Hematopoietic multipotent progenitor cell treated with erythropoietin and hydrocortisone succinate and interleukin-3 and kit ligand, for 15 days (in vitro differentiated cells): ENCODE measurements at regions not wholly inside any gene's neighbourhood (a gene's known extent, or its start where the extent isn't known, plus 50 kb on each side); places are given as distances from the start of the nearest gene placed in this dataset.
"Not testable (repeated sequence)": the region's sequence is repeated elsewhere in the genome, so short reads cannot be mapped to it uniquely, and the experiment has no call there.

Experiments
- DNase-seq: peaks from one replicate; pipeline ENCODE4 v3.0.0-alpha.2; 2015; ENCODE audit warnings: low spot score

- no peak for DNase-seq
Observed at GRCh38 chr1:14403961-14404645, 194.4 kb upstream of the KAZN start.

DNA sequence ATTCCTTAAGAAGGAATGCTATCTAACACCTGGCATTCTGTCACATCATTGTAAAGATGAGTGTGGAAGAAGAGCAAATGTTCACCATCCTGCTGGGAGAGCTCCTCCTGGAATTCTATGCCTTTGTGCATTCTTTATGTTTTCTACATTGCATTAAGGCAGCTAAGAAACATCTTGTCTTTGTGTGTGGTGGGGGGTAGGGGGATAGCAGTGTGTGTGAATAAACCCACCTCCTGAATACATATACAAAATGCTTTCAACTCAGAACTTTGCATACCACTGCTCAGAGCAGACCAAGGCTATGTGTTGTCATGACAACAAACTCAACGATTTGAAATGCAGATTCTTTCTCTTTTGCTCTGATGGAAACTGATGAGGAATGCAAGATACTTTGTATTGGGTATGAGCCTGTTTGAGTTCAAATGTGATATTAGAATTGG, 193.6 kb upstream of the KAZN start:
- no peak for DNase-seq

- DNase-seq, result no peak
Observed at GRCh38 chr1:14412235-14412634, 186.2 kb upstream of the KAZN start.

DNA sequence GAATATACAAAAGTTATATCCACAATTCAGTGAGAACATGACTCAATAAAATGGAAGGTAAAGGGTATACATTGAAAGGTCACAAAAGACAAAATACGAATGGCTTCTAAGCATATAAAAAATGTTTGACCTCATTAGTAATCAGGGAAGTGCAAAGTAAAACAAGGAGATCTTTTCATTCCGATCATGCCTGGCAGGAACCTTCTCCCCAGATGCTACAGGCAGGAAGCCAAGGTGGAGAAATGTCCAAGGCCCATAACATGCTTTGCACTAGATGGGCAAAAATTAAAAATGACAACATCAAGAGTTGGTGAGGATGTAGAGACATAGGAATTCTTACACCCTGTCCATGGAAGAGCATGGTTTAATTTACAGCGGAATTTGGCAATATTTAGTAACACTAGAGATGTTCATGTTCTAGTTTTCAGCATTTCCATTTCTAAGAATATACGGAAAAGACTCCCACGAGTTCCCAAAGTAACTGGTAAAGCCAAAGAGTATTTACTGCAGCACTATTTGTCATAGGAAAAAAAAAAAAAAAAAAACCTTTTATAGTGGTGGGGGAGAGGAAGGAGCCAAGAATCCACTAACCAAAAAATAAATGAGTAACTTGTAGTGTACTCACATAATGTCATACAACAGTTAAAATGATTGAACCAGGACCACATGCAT, 184.5 kb upstream of the KAZN start:
- DNase-seq, result no peak

- DNase-seq, result no peak
Observed at GRCh38 chr1:14415396-14415795, 183.1 kb upstream of the KAZN start.

- not testable (repeated sequence) for DNase-seq
Observed at GRCh38 chr1:14419778-14420218, 178.7 kb upstream of the KAZN start.

GRCh38 chr1:14420686-14421085, 177.8 kb upstream of the KAZN start:
- DNase-seq, result no peak

GRCh38 chr1:14421295-14421976, 177.0 kb upstream of the KAZN start:
- no peak for DNase-seq

DNA sequence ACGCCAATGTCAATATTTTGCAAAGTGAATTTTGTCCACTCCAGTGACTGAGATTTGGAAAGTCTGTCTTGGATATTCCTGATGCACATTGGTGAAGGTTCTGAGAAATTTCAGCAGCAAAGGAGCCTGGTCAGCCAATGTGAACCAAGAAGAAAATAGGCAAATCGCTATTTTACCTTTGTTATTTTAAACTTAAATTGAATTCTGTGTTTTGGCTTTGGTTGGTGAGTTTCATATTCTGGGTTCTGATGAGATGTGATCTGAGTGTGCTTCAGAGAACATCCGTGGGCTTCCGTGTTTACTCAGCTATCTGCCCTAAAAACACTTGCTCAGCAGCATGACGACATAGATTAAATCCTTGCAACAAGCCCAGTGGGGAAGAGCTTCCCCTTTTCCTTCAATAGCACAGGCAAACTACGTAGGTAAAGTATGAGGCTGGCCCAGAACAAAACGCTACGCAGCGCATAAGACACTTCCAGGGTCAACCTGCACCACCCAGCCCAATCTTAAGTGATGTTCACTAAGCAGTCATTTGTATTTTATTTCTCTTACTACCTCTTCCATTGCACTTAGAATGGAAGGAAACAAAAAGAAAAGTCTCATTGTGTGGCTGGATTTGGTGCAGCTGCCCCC, 176.4 kb upstream of the KAZN start:
- no peak for DNase-seq

DNA sequence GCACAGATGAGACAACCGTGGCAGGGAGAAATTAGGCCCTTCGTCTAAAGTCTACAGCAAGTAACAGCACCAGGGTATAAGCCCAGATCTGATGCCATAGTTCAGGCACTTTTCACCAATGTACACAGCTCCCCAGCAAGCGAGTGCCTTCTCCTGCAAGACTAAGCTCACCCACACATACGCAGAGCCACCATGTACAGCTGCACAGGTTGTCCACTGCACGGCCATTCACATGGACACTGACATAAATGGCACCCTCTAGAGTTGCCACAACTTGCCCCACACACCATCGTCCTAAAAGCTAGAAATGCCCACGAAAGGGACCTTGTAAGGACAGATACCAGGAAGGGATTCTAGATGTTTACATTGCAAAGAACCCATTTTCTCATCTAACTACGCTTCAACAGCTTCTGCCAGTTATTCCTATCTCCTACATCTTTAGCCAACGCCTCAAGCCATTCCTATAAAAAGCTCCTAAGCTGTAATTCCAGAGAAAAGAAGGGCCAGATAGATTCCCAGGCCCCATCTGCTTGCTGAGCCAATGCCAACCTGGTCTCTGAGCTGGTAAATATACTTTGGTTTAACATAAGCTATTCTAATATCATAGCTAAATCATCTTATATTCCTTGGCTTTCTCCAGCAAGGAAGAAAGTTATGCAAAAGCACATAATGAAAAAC, 174.0 kb upstream of the KAZN start:
- no peak for DNase-seq

- DNase-seq, result no peak
Observed at GRCh38 chr1:14426854-14427253, 171.6 kb upstream of the KAZN start.

DNA sequence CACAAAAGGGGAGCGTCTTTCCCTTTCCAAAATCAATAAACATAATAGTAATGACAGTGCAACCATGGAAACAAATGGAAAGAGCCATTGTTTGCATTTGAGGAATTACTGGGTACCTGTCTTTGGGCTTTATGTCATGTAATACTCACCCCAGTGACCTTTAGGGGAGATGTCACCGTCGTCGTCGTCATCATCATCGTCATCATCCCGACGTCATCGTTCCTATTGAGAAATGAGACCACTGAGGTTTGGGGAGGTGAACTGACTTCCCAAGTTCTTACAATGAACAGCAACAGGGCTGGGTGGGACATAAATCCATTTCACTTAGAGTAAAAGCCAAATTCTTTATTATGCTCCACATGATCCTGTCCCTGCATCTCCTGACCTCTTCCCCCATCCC, 168.9 kb upstream of the KAZN start:
- no peak for DNase-seq

GRCh38 chr1:14432728-14433127, 165.8 kb upstream of the KAZN start:
- not testable (repeated sequence) for DNase-seq

GRCh38 chr1:14435368-14436023, 163.0 kb upstream of the KAZN start:
- no peak for DNase-seq

DNA sequence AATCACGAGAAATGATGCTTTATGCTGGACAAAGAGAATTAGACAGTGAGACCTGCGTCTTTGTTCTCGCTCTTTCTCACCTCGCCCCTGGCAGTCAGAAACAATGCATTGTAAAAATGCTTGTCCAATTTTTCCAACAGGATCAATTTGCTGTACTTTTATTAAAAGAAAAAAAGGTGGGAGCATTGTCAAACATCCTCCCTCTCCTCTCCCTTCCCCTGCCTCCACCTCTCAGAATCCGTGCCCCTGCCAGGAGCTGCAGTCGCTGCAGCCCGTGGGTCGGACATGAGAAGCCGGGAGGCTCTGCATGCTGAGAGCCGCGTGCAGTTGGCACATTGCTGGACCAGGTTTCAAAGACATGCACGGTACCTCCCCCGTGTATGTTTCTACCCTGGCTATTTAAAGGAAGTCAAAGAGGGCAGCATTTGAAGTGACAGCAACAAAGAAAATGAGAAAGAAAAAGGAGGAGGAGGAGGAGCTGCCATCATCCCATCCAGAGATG, 161.0 kb upstream of the KAZN start:
- DNase-seq, result no peak

DNA sequence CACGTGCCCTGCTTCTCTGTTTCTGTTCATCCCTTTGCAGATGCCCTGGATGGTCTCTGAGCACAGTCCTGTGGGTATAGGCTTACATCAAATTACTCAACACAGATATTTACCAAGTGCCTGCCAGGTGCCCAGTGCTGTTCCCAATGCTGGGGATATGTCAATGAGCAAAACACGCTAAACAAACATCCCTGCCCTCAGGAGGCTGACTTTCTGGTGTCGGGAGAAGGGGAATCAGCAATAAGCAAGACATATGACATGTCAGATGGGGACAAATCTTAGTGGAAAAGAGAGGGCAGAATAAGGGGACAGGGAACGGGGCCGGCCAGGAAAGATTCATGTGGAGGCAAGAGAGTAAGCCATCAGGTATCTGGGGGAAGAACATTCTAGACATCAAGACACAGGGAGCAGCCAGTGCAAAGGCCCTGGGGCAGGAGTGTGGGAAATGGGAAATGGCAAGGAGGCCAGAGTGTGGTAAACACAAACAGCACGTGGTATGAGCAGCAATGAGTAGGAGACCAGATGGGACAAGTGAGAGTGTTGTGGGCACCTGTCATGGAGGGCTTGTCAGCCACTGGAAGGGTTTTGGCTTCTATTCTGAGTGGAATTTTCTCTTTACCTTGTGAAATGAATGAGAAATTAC, 160.2 kb upstream of the KAZN start:
- no peak for DNase-seq

- DNase-seq, result no peak
Observed at GRCh38 chr1:14439015-14439414, 159.5 kb upstream of the KAZN start.

DNA sequence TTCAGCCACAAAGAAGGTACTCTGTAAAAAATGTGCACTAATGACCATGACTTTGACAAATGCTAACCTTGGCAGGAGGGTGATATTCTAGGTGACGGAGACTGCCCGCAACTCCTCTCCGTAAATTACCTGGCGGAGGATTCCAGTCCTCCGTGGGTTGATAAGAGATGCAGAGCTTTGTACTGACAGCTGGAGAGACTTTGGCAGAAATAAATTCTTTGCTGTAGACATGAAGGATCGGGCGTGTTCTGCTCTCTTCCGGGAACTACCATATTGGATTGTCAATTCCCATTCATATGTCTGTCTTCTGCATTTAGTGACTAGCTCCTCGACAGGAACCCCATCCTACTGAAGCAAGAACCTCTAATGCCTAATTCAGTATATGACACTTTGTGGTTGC, 158.3 kb upstream of the KAZN start:
- no peak for DNase-seq

DNA sequence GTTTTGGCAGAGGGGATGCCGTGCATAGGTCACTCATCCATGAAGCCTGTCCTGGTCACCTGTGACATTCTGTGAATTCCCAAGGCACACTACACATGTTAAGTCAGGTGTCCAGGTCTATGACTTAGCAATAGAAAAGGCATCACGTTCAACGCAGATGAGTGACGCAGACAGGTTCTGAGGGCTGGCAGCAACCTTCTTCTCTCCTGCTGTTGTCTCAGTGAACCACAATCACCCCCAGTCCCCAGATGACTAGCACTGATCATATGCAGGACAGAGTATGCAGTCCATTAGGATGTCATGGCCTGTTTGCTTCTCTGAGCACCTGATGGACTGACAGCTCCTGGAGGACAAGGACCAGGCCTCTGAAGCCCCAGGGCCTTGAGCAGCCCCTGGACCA, 157.8 kb upstream of the KAZN start:
- DNase-seq, result no peak

DNA sequence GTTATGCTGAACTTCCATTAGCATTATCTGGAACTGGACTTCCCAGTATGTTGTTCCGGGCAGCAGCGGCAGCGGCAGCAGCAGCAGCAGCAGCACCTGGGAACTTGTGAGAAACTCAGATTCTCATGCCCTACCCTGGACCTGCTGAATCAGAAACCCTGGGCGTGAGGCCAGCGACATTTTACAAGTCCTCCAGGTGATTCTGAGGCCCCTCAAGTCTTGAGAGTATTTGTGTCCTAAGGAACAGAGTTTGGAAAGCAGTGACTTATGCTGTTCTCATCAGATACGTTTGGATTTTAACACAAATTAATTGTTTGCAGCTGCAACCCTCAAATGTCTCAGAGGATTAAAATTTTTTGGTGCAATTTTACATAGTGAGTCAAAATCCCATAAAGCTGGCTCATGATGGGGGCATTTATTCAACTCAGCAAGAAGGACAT, 157.2 kb upstream of the KAZN start:
- DNase-seq, result no peak

DNA sequence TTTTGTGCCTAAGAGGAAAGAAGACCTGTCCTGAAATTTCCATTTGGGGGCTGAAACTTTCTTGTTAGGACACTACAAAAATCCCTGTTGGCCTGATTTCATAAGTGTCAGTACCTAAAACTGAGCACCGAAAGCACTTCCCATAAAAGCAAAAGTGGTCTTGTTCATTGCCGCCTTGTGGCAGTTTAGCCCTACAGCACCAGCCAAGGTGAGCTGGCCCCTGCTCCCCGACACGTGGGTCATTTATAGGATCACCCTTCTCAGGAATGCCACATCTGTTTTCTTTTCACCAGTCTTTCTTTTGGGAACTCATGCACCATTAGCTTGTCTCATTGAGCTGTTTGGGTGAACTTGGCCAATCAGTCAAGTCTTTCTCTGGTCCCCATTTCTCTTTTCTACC, 155.8 kb upstream of the KAZN start:
- DNase-seq, result no peak
